Stimulated activated CD4-positive, alpha-beta T cell treated with anti-CD3 and anti-CD28 coated beads, Interleukin-1b, Interleukin-23, amount 100 ng/mL, for 4 hours (primary cell): ENCODE measurements at regions not wholly inside any gene's neighbourhood (a gene's known extent, or its start where the extent isn't known, plus 50 kb on each side); places are given as distances from the start of the nearest gene placed in this dataset.
A peak's percentile ranks its signal among the peaks of the same experiment; 100 is the strongest.

Experiments
- DNase-seq, 2 donors: peaks; one replicate each; pipeline ENCODE4 v3.0.0-alpha.2; 2020; ENCODE audit warnings: low read depth in 2 of 2

- DNase-seq, result no peak
Measured at GRCh38 chr1:42096554-42096953, 56.7 kb upstream of the GUCA2B start.

GRCh38 chr1:42089246-42089645 is 64.0 kb upstream of the GUCA2B start:
- DNase-seq, result no peak

- DNase-seq, result no peak
Measured at GRCh38 chr1:42086146-42086545, 67.1 kb upstream of the GUCA2B start.

- DNase-seq, result no peak
Measured at GRCh38 chr1:42085596-42085995, 67.6 kb upstream of the GUCA2B start.

GRCh38 chr1:42081475-42081874 is 71.7 kb upstream of the GUCA2B start:
- no peak for DNase-seq

- no peak for DNase-seq
Measured at GRCh38 chr1:42075179-42075578, 78.0 kb upstream of the GUCA2B start.

GRCh38 chr1:42070996-42071395 is 82.2 kb upstream of the GUCA2B start:
- no peak for DNase-seq

GRCh38 chr1:42057800-42058199 is 95.4 kb upstream of the GUCA2B start:
- DNase-seq, result no peak

- no peak for DNase-seq
Measured at GRCh38 chr1:42056460-42056859, 96.8 kb upstream of the GUCA2B start.

- no peak for DNase-seq
Measured at GRCh38 chr1:42055061-42055460, 98.1 kb upstream of the GUCA2B start.

- no peak for DNase-seq
Measured at GRCh38 chr1:42052072-42052699, 101.0 kb upstream of the GUCA2B start.

- DNase-seq, result no peak
Measured at GRCh38 chr1:42047508-42047880, 105.7 kb upstream of the GUCA2B start.

GRCh38 chr1:42046761-42047507 is 106.3 kb upstream of the GUCA2B start:
- DNase-seq, result no peak

GRCh38 chr1:42044346-42044745 is 108.9 kb upstream of the GUCA2B start:
- no peak for DNase-seq

GRCh38 chr1:42043811-42044210 is 109.4 kb upstream of the GUCA2B start:
- DNase-seq, result no peak

- no peak for DNase-seq
Measured at GRCh38 chr1:42043182-42043581, 110.0 kb upstream of the GUCA2B start.

GRCh38 chr1:42041031-42041430 is 112.2 kb upstream of the GUCA2B start:
- DNase-seq, result no peak

- DNase-seq, result no peak
Measured at GRCh38 chr1:42040159-42040558, 113.1 kb upstream of the GUCA2B start.

- DNase-seq, result no peak
Measured at GRCh38 chr1:42038261-42038660, 114.9 kb upstream of the GUCA2B start.

- DNase-seq, result no peak
Measured at GRCh38 chr1:42037586-42037985, 115.6 kb upstream of the GUCA2B start.

GRCh38 chr1:42037161-42037560 is 116.0 kb upstream of the GUCA2B start:
- no peak for DNase-seq

- peak; percentile 99 to 100 for DNase-seq
Measured at GRCh38 chr1:42035830-42036604, 117.2 kb upstream of the GUCA2B start.
